GM21528 (cell line): ENCODE measurements at regions not wholly inside any gene's neighbourhood (a gene's known extent, or its start where the extent isn't known, plus 50 kb on each side); places are given as distances from the start of the nearest gene placed in this dataset.
"Not testable (repeated sequence)": the region's sequence is repeated elsewhere in the genome, so short reads cannot be mapped to it uniquely, and the experiment has no call there.

Experiments used
- ATAC-seq: cut with Tn5 transposase; IDR thresholded peaks from one replicate; pipeline ENCODE4 v1.9.1; 2021; ENCODE audit warnings: mild to moderate bottlenecking, moderate library complexity; ENCODE audit not compliant: unreplicated experiment, low FRiP score

- ATAC-seq, result no peak
Measured at GRCh38 chr2:35831385-35831784, 524.2 kb upstream of the CRIM1 start.

DNA sequence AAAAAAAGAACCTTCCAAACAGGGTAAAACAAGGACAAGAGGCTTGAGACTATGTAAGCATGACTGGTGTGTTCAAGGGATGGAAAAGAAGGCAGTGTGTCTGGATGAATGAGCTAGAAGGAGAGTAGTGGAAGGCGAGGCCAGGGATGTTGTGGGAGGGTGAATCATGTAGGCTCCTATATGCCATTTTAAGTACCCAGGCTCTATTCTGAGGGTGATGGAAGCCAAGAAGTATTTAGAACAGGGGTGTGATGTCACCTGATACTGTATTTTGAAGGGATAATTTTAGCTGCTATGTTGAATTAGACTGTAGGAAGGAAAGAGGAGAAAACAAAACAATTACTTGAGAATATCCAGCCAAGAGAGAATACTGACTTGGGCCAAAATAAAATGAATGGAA is 524.7 kb upstream of the CRIM1 start:
- ATAC-seq, result no peak

DNA sequence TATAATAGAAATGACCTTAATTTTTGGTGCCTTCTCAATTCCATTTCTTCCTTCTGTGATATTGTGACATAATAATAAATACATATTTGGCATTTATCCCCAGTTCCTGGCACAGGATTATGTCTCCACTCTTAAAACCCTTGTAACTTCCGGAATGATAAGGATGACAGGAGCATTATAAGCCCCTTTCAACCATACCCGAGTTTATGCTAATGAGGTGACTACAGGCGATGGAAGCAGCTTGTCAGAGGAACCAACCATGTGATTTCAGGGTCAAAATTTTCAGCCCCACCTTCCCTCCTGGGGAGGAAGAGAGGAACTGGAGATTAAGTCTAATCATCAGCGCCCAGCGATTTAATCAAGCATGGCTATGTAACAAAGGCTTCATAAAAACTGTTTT is 528.5 kb upstream of the CRIM1 start:
- ATAC-seq, result no peak

DNA sequence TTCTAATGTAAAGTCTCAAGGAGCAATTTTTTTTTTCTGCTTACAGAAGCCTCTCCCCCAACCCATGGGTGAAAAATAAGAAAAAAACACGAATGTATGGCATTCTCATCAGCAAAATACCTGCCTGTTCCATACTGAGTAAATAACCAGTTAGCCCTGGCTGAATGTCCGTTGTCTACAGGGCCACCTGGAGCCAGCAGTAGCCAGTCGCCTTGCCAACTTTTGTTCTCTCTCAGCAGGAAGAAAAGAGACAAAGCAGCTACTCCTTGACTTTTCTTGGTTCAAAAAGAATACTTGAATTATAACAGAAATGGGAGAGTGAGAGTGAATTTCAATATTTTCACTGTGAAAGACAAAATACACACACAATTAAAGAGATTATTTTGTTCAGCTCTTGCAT is 532.9 kb upstream of the CRIM1 start:
- ATAC-seq, result no peak

GRCh38 chr2:35821675-35822074 is 533.9 kb upstream of the CRIM1 start:
- no peak for ATAC-seq

GRCh38 chr2:35820391-35820790 is 535.2 kb upstream of the CRIM1 start:
- ATAC-seq, result no peak

GRCh38 chr2:35819033-35819432 is 536.5 kb upstream of the CRIM1 start:
- ATAC-seq, result no peak

- ATAC-seq, result not testable (repeated sequence)
Measured at GRCh38 chr2:35818359-35818758, 537.2 kb upstream of the CRIM1 start.

- ATAC-seq, result not testable (repeated sequence)
Measured at GRCh38 chr2:35814597-35814996, 541.0 kb upstream of the CRIM1 start.

- ATAC-seq, result no peak
Measured at GRCh38 chr2:35803126-35803525, 552.5 kb upstream of the CRIM1 start.

- ATAC-seq, result no peak
Measured at GRCh38 chr2:35794796-35795450, 560.7 kb upstream of the CRIM1 start.

DNA sequence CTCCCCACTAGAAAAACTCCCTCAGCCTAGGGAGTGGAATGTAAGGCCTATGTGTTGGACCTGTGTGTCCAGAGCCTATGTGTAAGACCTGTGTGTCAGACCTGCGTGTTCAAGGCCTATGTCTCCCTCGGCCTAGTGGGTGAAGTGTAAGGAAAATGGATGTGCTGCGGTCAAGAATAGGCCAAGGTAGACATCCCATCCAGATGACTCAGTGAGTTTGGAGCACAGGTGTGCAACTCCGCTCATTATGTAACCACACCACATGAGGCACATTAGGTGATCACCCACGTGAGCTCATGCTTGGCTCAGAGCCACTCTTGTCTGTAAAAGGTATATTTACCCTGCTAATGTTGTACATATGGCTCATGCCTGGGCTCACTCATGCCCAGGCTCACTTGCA is 565.3 kb upstream of the CRIM1 start:
- ATAC-seq, result no peak

DNA sequence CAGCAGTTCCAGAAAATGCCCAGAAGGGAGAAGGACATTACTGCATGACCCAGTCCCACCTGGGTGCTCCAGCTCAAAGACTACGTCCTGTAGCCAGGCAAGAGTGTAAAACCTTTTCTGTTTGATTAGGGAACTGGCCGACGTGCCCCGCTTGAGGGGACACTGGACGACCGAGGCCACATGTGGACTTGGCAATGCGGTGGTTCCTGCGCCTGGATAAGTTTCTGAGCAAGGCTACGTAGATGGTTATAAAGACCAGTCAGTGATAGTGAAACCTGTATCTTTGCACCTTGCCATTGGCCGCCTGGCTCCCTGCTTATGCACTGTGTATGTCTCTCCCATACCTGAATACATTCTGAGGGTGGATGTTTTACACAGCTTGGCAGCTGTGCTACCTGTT is 567.0 kb upstream of the CRIM1 start:
- ATAC-seq, result no peak

DNA sequence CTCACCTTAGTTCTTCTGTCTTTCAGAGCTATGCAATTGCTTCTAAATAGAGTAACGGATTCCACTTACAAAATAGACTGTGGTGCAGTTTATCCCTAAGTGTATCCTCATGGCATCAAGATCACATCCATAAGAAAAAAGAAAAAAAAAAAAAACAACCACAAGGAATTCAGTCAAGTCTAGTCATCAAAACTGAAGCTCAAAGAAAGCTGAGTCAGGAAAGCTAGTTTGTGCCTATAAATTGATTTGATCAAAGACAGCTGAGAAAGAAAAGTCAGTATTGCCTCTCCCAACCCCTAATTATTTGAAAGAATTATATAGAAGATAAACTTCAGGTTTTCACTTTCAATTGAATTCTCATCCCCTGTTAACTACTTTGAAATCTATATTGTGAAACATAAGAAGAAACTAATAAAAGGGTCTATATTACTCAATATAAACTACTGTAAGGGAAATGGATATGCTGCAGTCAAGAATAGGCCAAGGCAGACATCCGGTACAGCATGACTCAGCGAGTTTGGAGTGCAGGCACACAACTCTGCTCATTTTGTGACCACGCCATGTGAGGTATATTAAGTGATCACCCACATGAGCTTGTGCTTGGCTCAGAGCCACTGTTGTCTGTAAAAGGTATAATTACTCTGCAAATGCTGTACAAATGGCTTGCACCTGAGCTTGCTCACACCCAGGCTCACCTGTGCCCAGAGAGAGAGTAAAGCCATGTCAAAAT is 568.1 kb upstream of the CRIM1 start:
- ATAC-seq, result no peak

- no peak for ATAC-seq
Measured at GRCh38 chr2:35785564-35785963, 570.0 kb upstream of the CRIM1 start.

- ATAC-seq, result no peak
Measured at GRCh38 chr2:35784777-35785176, 570.8 kb upstream of the CRIM1 start.

DNA sequence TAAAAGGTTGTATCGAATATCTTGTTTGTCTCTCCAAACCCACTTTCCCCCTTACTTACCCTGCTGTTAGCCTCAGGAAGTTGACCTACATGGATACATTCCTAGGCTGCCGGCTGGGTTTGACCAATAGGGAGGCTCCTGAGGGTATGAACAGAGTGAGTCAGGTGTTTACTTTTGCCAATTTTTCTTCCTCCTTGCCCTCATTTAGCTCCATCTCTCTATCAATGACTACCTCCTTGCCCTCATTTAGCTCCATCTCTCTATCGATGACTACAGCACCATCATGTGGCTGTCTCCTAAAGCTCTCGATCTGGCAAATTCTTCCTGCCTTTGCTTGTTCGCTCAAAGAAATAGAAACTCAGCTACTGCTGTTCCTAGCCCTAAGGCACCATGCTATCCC is 571.9 kb upstream of the CRIM1 start:
- ATAC-seq, result no peak

DNA sequence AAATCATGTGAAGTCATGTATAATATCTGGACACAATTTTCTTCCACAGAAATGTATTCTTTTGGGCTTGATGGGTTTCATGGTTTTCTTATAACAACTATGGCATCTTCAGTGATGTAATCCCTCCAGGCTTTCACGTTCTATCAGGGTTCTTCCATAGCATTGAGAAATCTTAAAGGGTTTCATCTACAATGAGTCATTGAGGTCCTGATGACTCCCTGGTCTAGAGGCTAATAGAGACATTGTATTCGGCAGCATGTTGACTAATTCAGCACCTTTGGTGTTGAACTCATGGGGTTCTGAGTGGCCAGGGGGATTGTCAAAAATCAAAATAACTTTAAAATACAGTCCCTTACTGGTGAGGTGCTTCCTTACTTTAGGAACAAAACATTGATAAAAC is 614.0 kb upstream of the CRIM1 start:
- no peak for ATAC-seq

- no peak for ATAC-seq
Measured at GRCh38 chr2:35731674-35732073, 623.9 kb upstream of the CRIM1 start.

DNA sequence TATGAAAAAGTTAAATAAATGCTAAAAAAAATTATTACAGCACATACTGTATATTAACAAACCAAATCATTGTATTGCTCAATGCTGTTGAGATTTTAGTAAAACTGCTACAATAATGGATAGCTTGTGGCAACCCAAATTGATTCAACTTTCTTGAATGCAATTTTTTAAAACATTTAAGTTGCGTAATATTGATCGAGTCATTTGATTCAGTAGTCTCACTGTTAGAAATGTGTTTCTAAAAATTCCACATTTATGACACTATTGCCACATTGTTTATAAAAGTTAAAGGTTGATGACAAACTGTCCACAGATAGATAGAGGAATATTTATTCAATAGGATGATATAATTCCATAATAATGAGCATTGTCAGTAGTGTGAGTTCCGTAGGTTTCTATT is 640.7 kb upstream of the CRIM1 start:
- ATAC-seq, result no peak

- no peak for ATAC-seq
Measured at GRCh38 chr2:35708411-35708923, 647.1 kb upstream of the CRIM1 start.

GRCh38 chr2:35688309-35688708 is 667.3 kb upstream of the CRIM1 start:
- ATAC-seq, result no peak
